Mesothelial cell of epicardium (in vitro differentiated cells): ENCODE measurements at regions not wholly inside any gene's neighbourhood (a gene's known extent, or its start where the extent isn't known, plus 50 kb on each side); places are given as distances from the start of the nearest gene placed in this dataset.
"Not testable (repeated sequence)": the region's sequence is repeated elsewhere in the genome, so short reads cannot be mapped to it uniquely, and the experiment has no call there.

Experiments used
- DNase-seq, 2 experiments: peaks; one replicate each; pipeline ENCODE4 v3.0.0; 2021; ENCODE audit warnings: low spot score in 2 of 2; ENCODE audit not compliant: unreplicated experiment in 2 of 2
- H3K27ac Mint-ChIP-seq: 2 replicates; pipeline ENCODE4 v1.8.0; 2021; ENCODE audit warnings: mixed read lengths
- H3K27me3 Mint-ChIP-seq: 2 replicates; pipeline ENCODE4 v1.8.0; 2021; ENCODE audit warnings: low read depth, mixed read lengths
- H3K36me3 Mint-ChIP-seq: 2 replicates; pipeline ENCODE4 v1.8.0; 2021; ENCODE audit warnings: mixed read lengths
- H3K4me1 Mint-ChIP-seq: 2 replicates; pipeline ENCODE4 v1.8.0; 2021; ENCODE audit warnings: mixed read lengths
- H3K4me3 Mint-ChIP-seq: 2 replicates; pipeline ENCODE4 v1.8.0; 2021; ENCODE audit warnings: mild to moderate bottlenecking, moderate library complexity, mixed read lengths
- H3K9me3 Mint-ChIP-seq: 2 replicates; pipeline ENCODE4 v1.8.0; 2021; ENCODE audit warnings: mixed read lengths
- TF ChIP-seq, protein P1 (sequence below): fragments of 200-600 bp; sonication (generic); IDR thresholded peaks from one replicate; pipeline ENCODE4 v1.5.0; 2021; ENCODE audit warnings: antibody characterized with exemption; ENCODE audit not compliant: unreplicated experiment

DNA sequence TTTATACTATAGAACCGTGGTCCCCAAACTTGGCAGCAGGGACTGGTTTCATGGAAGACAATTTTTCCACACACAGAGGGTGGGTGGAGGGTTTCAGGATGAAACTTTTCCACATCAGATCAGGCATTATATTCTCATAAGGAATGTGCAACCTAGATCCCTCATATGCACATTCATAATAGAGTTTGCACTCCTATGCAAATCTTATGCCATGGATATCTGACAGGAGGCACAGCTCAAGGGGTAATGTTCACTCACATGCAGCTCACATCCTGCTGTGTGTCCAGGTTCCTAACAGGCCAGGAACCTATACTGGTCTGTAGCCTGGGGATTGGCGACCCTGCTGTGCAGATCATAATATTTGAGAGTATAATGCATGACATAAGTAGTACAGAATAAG is 1802.2 kb upstream of the ACO1 start:
- Mint-ChIP-seq H3K27ac (no peak overlapping the region), H3K9me3 (peaks cover 5% of the 10 kb centered on the region), H3K4me1 (no peaks in the 10 kb centered on the region), H3K27me3 (peaks cover 3% of the 10 kb centered on the region), H3K36me3 (no peaks in the 10 kb centered on the region), H3K4me3 (no peak overlapping the region)
- no peak for DNase-seq
- TF ChIP-seq, protein P1, sequence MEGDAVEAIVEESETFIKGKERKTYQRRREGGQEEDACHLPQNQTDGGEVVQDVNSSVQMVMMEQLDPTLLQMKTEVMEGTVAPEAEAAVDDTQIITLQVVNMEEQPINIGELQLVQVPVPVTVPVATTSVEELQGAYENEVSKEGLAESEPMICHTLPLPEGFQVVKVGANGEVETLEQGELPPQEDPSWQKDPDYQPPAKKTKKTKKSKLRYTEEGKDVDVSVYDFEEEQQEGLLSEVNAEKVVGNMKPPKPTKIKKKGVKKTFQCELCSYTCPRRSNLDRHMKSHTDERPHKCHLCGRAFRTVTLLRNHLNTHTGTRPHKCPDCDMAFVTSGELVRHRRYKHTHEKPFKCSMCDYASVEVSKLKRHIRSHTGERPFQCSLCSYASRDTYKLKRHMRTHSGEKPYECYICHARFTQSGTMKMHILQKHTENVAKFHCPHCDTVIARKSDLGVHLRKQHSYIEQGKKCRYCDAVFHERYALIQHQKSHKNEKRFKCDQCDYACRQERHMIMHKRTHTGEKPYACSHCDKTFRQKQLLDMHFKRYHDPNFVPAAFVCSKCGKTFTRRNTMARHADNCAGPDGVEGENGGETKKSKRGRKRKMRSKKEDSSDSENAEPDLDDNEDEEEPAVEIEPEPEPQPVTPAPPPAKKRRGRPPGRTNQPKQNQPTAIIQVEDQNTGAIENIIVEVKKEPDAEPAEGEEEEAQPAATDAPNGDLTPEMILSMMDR, result no peak

DNA sequence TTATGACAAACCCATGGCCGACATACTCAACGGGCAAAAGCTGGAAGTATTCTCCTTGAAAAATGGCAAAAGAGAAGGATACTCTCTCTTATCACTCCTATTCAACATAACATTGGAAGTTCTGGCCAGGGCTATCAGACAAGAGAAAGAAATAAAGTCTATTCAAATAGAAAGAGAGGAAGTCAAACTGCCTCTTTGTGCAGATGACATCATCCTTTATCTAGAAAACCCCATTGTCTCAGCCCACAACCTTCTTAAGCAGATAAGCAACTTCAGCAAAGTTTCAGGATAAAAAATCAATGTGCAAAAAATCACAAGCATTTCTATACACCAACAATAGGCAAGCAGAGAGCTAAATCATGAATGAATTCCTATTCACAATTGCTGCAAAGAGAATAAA is 1799.9 kb upstream of the ACO1 start:
- no peak for DNase-seq
- Mint-ChIP-seq H3K27ac (no peak overlapping the region), H3K4me1 (no peaks in the 10 kb centered on the region), H3K9me3 (peaks cover 5% of the 10 kb centered on the region), H3K27me3 (peaks cover 3% of the 10 kb centered on the region), H3K4me3 (no peak overlapping the region), H3K36me3 (no peaks in the 10 kb centered on the region)
- TF ChIP-seq, protein P1, result no peak

GRCh38 chr9:30591461-30591860 is 1793.0 kb upstream of the ACO1 start:
- Mint-ChIP-seq H3K36me3 (no peaks in the 10 kb centered on the region), H3K4me3 (no peak overlapping the region), H3K27ac (no peak overlapping the region), H3K27me3 (no peaks in the 10 kb centered on the region), H3K9me3 (no peaks in the 10 kb centered on the region), H3K4me1 (no peaks in the 10 kb centered on the region)
- TF ChIP-seq, protein P1, result no peak
- no peak for DNase-seq

- Mint-ChIP-seq H3K36me3 (no peaks in the 10 kb centered on the region), H3K4me3 (no peak overlapping the region), H3K27me3 (no peaks in the 10 kb centered on the region), H3K4me1 (no peaks in the 10 kb centered on the region), H3K27ac (no peak overlapping the region), H3K9me3 (peaks cover 3% of the 10 kb centered on the region)
- TF ChIP-seq, protein P1, result no peak
- DNase-seq, result no peak
Observed at GRCh38 chr9:30597608-30598007, 1786.8 kb upstream of the ACO1 start.

- Mint-ChIP-seq H3K27ac (no peak overlapping the region), H3K4me1 (no peaks in the 10 kb centered on the region), H3K27me3 (peaks cover 1% of the 10 kb centered on the region), H3K9me3 (peaks cover 7% of the 10 kb centered on the region), H3K36me3 (no peaks in the 10 kb centered on the region), H3K4me3 (no peak overlapping the region)
- TF ChIP-seq, protein P1, result no peak
- DNase-seq, result no peak
Observed at GRCh38 chr9:30605936-30606335, 1778.5 kb upstream of the ACO1 start.

- no peak for DNase-seq
- no peak overlapping the region for H3K27ac Mint-ChIP-seq
- no peak overlapping the region for H3K4me3 Mint-ChIP-seq
- no peaks in the 10 kb centered on the region for H3K9me3 Mint-ChIP-seq
- TF ChIP-seq, protein P1, result no peak
- no peaks in the 10 kb centered on the region for H3K4me1 Mint-ChIP-seq
- peaks cover 1% of the 10 kb centered on the region for H3K27me3 Mint-ChIP-seq
- H3K36me3 Mint-ChIP-seq, result no peaks in the 10 kb centered on the region
Observed at GRCh38 chr9:30609713-30610112, 1774.7 kb upstream of the ACO1 start.

- not testable (repeated sequence) for H3K27me3 Mint-ChIP-seq, H3K9me3 Mint-ChIP-seq, H3K4me3 Mint-ChIP-seq, H3K4me1 Mint-ChIP-seq, DNase-seq, H3K27ac Mint-ChIP-seq, H3K36me3 Mint-ChIP-seq
Observed at GRCh38 chr9:30616782-30617181, 1767.7 kb upstream of the ACO1 start.
